Smooth muscle cell (in vitro differentiated cells): ENCODE measurements at regions not wholly inside any gene's neighbourhood (a gene's known extent, or its start where the extent isn't known, plus 50 kb on each side); places are given as distances from the start of the nearest gene placed in this dataset.
A peak's percentile ranks its signal among the peaks of the same experiment; 100 is the strongest.
"Not testable (repeated sequence)": the region's sequence is repeated elsewhere in the genome, so short reads cannot be mapped to it uniquely, and the experiment has no call there.

Source experiments
- DNase-seq: peaks from one replicate; lab custom pipeline; 2025; ENCODE audit not compliant: unreplicated experiment; lab: John Stamatoyannopoulos, UW
- H2AFZ ChIP-seq: fragments of 200-600 bp; sonication (generic); 2 replicates; pipeline ENCODE4 v1.6.0; 2016; ENCODE audit warnings: antibody characterized with exemption, low read depth, mild to moderate bottlenecking
- H3F3A ChIP-seq: fragments of 200-600 bp; sonication (generic); 2 replicates; pipeline ENCODE4 v1.6.0; 2017; ENCODE audit warnings: antibody characterized with exemption, low read depth
- H3K27ac ChIP-seq: fragments of 200-600 bp; sonication (generic); 2 replicates; pipeline ENCODE4 v1.5.1; 2016; ENCODE audit warnings: low read depth, mild to moderate bottlenecking
- H3K27me3 ChIP-seq: fragments of 200-600 bp; sonication (generic); 2 replicates; pipeline ENCODE4 v1.6.1; 2016; ENCODE audit warnings: low read depth, mild to moderate bottlenecking
- H3K36me3 ChIP-seq: fragments of 200-600 bp; sonication (generic); 2 replicates; pipeline ENCODE4 v1.5.1; 2016; ENCODE audit warnings: low read depth
- H3K4me1 ChIP-seq: fragments of 200-600 bp; sonication (generic); 2 replicates; pipeline ENCODE4 v1.5.1; 2016; ENCODE audit warnings: low read depth
- H3K4me2 ChIP-seq: fragments of 200-600 bp; sonication (generic); 2 replicates; pipeline ENCODE4 v1.6.0; 2016; ENCODE audit warnings: mild to moderate bottlenecking
- H3K4me3 ChIP-seq: fragments of 200-600 bp; sonication (generic); 2 replicates; pipeline ENCODE4 v1.5.1; 2016; ENCODE audit warnings: mild to moderate bottlenecking
- H3K79me2 ChIP-seq: fragments of 200-600 bp; sonication (generic); 2 replicates; pipeline ENCODE4 v1.6.0; 2016; ENCODE audit warnings: low read depth, mild to moderate bottlenecking
- H3K9ac ChIP-seq: fragments of 200-600 bp; sonication (generic); 2 replicates; pipeline ENCODE4 v1.6.0; 2016; ENCODE audit warnings: low read depth
- H3K9me3 ChIP-seq: fragments of 200-600 bp; sonication (generic); replicated peaks from 2 replicates; pipeline ENCODE4 v1.5.1; 2016; ENCODE audit warnings: low read depth
- H4K20me1 ChIP-seq: fragments of 200-600 bp; sonication (generic); 2 replicates; pipeline ENCODE4 v1.6.0; 2016; ENCODE audit warnings: low read depth
- CTCF ChIP-seq: fragments of 200-600 bp; sonication (generic); IDR thresholded peaks from 2 replicates; pipeline ENCODE4 v1.5.1; 2017; ENCODE audit warnings: borderline replicate concordance, mild to moderate bottlenecking, antibody characterized with exemption; ENCODE audit not compliant: insufficient read depth, poor library complexity, severe bottlenecking
- WGBS: methylation state at CpG from one replicate; pipeline ENCODE4 v1.1.7; 2016; ENCODE audit warnings: low lambda C conversion rate; 5-methylcytosine and 5-hydroxymethylcytosine counted together

GRCh38 chr6:115190534-115190933 is 847.7 kb upstream of the HS3ST5 start:
- Histone ChIP-seq H3K4me1 (no peaks in the 10 kb centered on the region), H4K20me1 (no peaks in the 10 kb centered on the region), H3K9me3 (no peaks in the 10 kb centered on the region), H3F3A (no peaks in the 10 kb centered on the region), H3K4me2 (no peak overlapping the region), H2AFZ (no peak overlapping the region), H3K4me3 (no peak overlapping the region), H3K36me3 (no peaks in the 10 kb centered on the region), H3K9ac (no peak overlapping the region), H3K27ac (no peak overlapping the region), H3K27me3 (no peaks in the 10 kb centered on the region), H3K79me2 (no peaks in the 10 kb centered on the region)
- WGBS, result 93% methylated on average over 1 of the region's 1 CpG
- TF ChIP-seq CTCF, result no peak
- no peak for DNase-seq

- not testable (repeated sequence) for H3K9me3 ChIP-seq, DNase-seq, H2AFZ ChIP-seq, H3K36me3 ChIP-seq, H4K20me1 ChIP-seq, H3K4me3 ChIP-seq, H3F3A ChIP-seq, H3K9ac ChIP-seq, H3K27me3 ChIP-seq, H3K4me1 ChIP-seq, H3K4me2 ChIP-seq, H3K79me2 ChIP-seq, H3K27ac ChIP-seq
- 94% methylated on average over 17 of the region's 18 CpGs for WGBS
Measured at GRCh38 chr6:115175456-115175855, 832.6 kb upstream of the HS3ST5 start.

GRCh38 chr6:115165912-115166311 is 823.1 kb upstream of the HS3ST5 start:
- H3K4me2 ChIP-seq, H3K4me1 ChIP-seq, H3K4me3 ChIP-seq, H2AFZ ChIP-seq, H3K79me2 ChIP-seq, H3K9me3 ChIP-seq, H3K36me3 ChIP-seq, H3K27ac ChIP-seq, H3F3A ChIP-seq, H3K27me3 ChIP-seq, DNase-seq, H3K9ac ChIP-seq, H4K20me1 ChIP-seq: not testable (repeated sequence)
- WGBS, result 86% methylated on average over 5 of the region's 5 CpGs

- no peak overlapping the region for H2AFZ ChIP-seq
- H3K27ac ChIP-seq, result no peak overlapping the region
- H4K20me1 ChIP-seq, result no peaks in the 10 kb centered on the region
- no peaks in the 10 kb centered on the region for H3K36me3 ChIP-seq
- H3K4me1 ChIP-seq, result no peaks in the 10 kb centered on the region
- H3K4me3 ChIP-seq, result no peak overlapping the region
- no peaks in the 10 kb centered on the region for H3K79me2 ChIP-seq
- H3K9ac ChIP-seq, result no peak overlapping the region
- no peaks in the 10 kb centered on the region for H3K9me3 ChIP-seq
- no peaks in the 10 kb centered on the region for H3K27me3 ChIP-seq
- no peak for DNase-seq
- no peaks in the 10 kb centered on the region for H3F3A ChIP-seq
- TF ChIP-seq CTCF, result no peak
- H3K4me2 ChIP-seq, result no peak overlapping the region
Measured at GRCh38 chr6:115159733-115160132, 816.9 kb upstream of the HS3ST5 start.

- no peak for DNase-seq
- WGBS, result 92% methylated on average over 2 of the region's 2 CpGs
Measured at GRCh38 chr6:115137910-115138309, 795.1 kb upstream of the HS3ST5 start.

More at GRCh38 chr6:115137910-115138309, 795.1 kb upstream of the HS3ST5 start:
- H3K4me3 ChIP-seq, result no peak overlapping the region
- no peak for TF ChIP-seq CTCF
- H4K20me1 ChIP-seq, result no peaks in the 10 kb centered on the region
- no peaks in the 10 kb centered on the region for H3K79me2 ChIP-seq
- H3K36me3 ChIP-seq, result no peaks in the 10 kb centered on the region
- no peaks in the 10 kb centered on the region for H3K9me3 ChIP-seq
- no peak overlapping the region for H3K9ac ChIP-seq
- H3K27me3 ChIP-seq, result no peaks in the 10 kb centered on the region
- H3F3A ChIP-seq, result no peaks in the 10 kb centered on the region
- H3K4me1 ChIP-seq, result no peaks in the 10 kb centered on the region
- H2AFZ ChIP-seq, result peak overlapping the region; percentile 48
- no peak overlapping the region for H3K4me2 ChIP-seq
- H3K27ac ChIP-seq, result no peak overlapping the region
